Tibial nerve (tissue), 4 donors: ENCODE measurements at regions not wholly inside any gene's neighbourhood (a gene's known extent, or its start where the extent isn't known, plus 50 kb on each side); places are given as distances from the start of the nearest gene placed in this dataset.

Experiments used
- DNase-seq, 2 donors: peaks; one replicate each; pipeline ENCODE4 v3.0.0-alpha.2; 2019; ENCODE audit warnings: low spot score in 2 of 2
- H3K27ac ChIP-seq, 4 donors: fragments of 200-600 bp; sonication (generic) in 3 of 4; one replicate each; pipeline ENCODE4 v1.5.1; 2017 to 2019; ENCODE audit warnings: mild to moderate bottlenecking in 1 of 4
- H3K27me3 ChIP-seq, 2 donors: fragments of 200-600 bp; sonication (generic) in 1 of 2; one replicate each; pipeline versions ENCODE4 v1.5.1 to v1.6.0; 2017 to 2019
- H3K36me3 ChIP-seq, 3 donors: fragments of 200-600 bp; sonication (generic); one replicate each; pipeline ENCODE4 v1.5.1; 2018 to 2019
- H3K4me1 ChIP-seq, 4 donors: fragments of 200-600 bp; sonication (generic) in 3 of 4; one replicate each; pipeline ENCODE4 v1.5.1; 2017 to 2019
- H3K4me3 ChIP-seq, 4 donors: fragments of 200-600 bp; sonication (generic) in 3 of 4; one replicate each; pipeline ENCODE4 v1.5.1; 2017 to 2019; ENCODE audit warnings: mild to moderate bottlenecking in 1 of 4, moderate library complexity in 1 of 4
- H3K9me3 ChIP-seq, 4 donors: fragments of 200-600 bp; sonication (generic) in 3 of 4; one replicate each; pipeline ENCODE4 v1.5.1; 2017 to 2019
- CTCF ChIP-seq, 5 experiments: fragments of 200-600 bp in 3 of 5; fragments of 450-650 bp in 2 of 5; sonication (generic) in 3 of 5; IDR thresholded peaks; one replicate each; pipeline ENCODE4 v1.5.1; 2016 to 2019; ENCODE audit warnings: antibody characterized with exemption in 5 of 5, mild to moderate bottlenecking in 3 of 5, moderate library complexity in 2 of 5
- EP300 ChIP-seq, 2 donors: sonication (generic); formaldehyde crosslinking; IDR thresholded peaks; one replicate each; pipeline ENCODE4 v1.6.1; 2017; ENCODE audit warnings: antibody characterized with exemption in 2 of 2, mild to moderate bottlenecking in 1 of 2
- POLR2A ChIP-seq, 2 donors: fragments of 450-650 bp; IDR thresholded peaks; one replicate each; pipeline ENCODE4 v1.6.1; 2017; ENCODE audit warnings: antibody characterized with exemption in 2 of 2, mild to moderate bottlenecking in 2 of 2, moderate library complexity in 2 of 2
- WGBS, 2 donors: methylation state at CpG; one replicate each; pipeline ENCODE4 v1.1.5; 2018; 5-methylcytosine and 5-hydroxymethylcytosine counted together

GRCh38 chr2:240226672-240227537, 86.4 kb upstream of the OTOS start:
- Histone ChIP-seq H3K27ac (no peak overlapping the region), H3K27me3 (no peaks in the 10 kb centered on the region), H3K9me3 (peaks cover 0 to 23% (median 0%) of the 10 kb centered on the region in 4 donors), H3K4me3 (no peak overlapping the region), H3K36me3 (no peaks in the 10 kb centered on the region), H3K4me1 (no peaks in the 10 kb centered on the region)
- no peak for DNase-seq
- TF ChIP-seq EP300 (IDR thresholded peaks at IDR 0.05) (no peak), CTCF (IDR thresholded peaks at IDR 0.05) (no peak), POLR2A (IDR thresholded peaks at IDR 0.05) (no peak)
- 96% methylated on average over 5 to 7 of the region's 8 CpGs for WGBS, 2 donors

GRCh38 chr2:240227538-240228428, 87.3 kb upstream of the OTOS start:
- no peak for DNase-seq
- Histone ChIP-seq H3K4me3 (no peak overlapping the region), H3K27ac (no peak overlapping the region), H3K9me3 (peaks cover 0 to 23% (median 0%) of the 10 kb centered on the region in 4 donors), H3K4me1 (peaks cover 0 to 4% (median 0%) of the 10 kb centered on the region in 4 donors), H3K36me3 (no peaks in the 10 kb centered on the region), H3K27me3 (no peaks in the 10 kb centered on the region)
- TF ChIP-seq CTCF (IDR thresholded peaks at IDR 0.05) (no peak), EP300 (IDR thresholded peaks at IDR 0.05) (no peak), POLR2A (IDR thresholded peaks at IDR 0.05) (no peak)
- WGBS, 2 donors: 82 to 91% methylated on average over 13 to 14 of the region's 14 CpGs

GRCh38 chr2:240229005-240229404, 88.5 kb upstream of the OTOS start:
- Histone ChIP-seq H3K27ac (no peak overlapping the region), H3K4me3 (no peak overlapping the region), H3K27me3 (no peaks in the 10 kb centered on the region), H3K4me1 (peaks cover 0 to 16% (median under 1%) of the 10 kb centered on the region in 4 donors), H3K36me3 (no peaks in the 10 kb centered on the region), H3K9me3 (peaks cover 0 to 23% (median 0%) of the 10 kb centered on the region in 4 donors)
- TF ChIP-seq POLR2A (IDR thresholded peaks at IDR 0.05): no peak
- no peak for TF ChIP-seq EP300 (IDR thresholded peaks at IDR 0.05)
- TF ChIP-seq CTCF (IDR thresholded peaks at IDR 0.05): no peak
- WGBS, 2 donors: 46 to 97% methylated on average over 1 of the region's 1 CpG
- DNase-seq: no peak

- WGBS, 2 donors: 88 to 91% methylated on average over 5 of the region's 5 CpGs
- no peaks in the 10 kb centered on the region for H3K36me3 ChIP-seq
Measured at GRCh38 chr2:240229603-240230235, 89.3 kb upstream of the OTOS start.

More at GRCh38 chr2:240229603-240230235, 89.3 kb upstream of the OTOS start:
- no peaks in the 10 kb centered on the region for H3K27me3 ChIP-seq
- no peak overlapping the region for H3K27ac ChIP-seq
- no peak overlapping the region for H3K4me3 ChIP-seq
- TF ChIP-seq EP300 (IDR thresholded peaks at IDR 0.05) (no peak), POLR2A (IDR thresholded peaks at IDR 0.05) (no peak), CTCF (IDR thresholded peaks at IDR 0.05) (no peak)
- peaks cover 0 to 17% (median 3%) of the 10 kb centered on the region in 4 donors for H3K4me1 ChIP-seq
- no peak for DNase-seq
- peaks cover 0 to 23% (median 0%) of the 10 kb centered on the region in 4 donors for H3K9me3 ChIP-seq
